ENCODE measurements at regions not wholly inside any gene's neighbourhood (a gene's known extent, or its start where the extent isn't known, plus 50 kb on each side); places are given as distances from the start of the nearest gene placed in this dataset.

GRCh38 chr5:82813861-82814260 is 263.3 kb downstream of the TMEM167A start:
- Histone ChIP-seq H3K4me3 (ENCODE audit: low read length) (no peak overlapping the region), H3K36me3 (replicated peaks; ENCODE audit: insufficient read depth, low read length) (no peaks in the 10 kb centered on the region), H3K9ac (ENCODE audit: low read length) (no peak overlapping the region), H3K4me1 (ENCODE audit: low read length) (no peaks in the 10 kb centered on the region), H3K79me2 (ENCODE audit: low read length) (no peaks in the 10 kb centered on the region), H3K9me2 (replicated peaks; ENCODE audit: insufficient read depth, low read length) (no peaks in the 10 kb centered on the region), H3K9me3 (replicated peaks; ENCODE audit: insufficient read depth, low read length) (no peaks in the 10 kb centered on the region), H4K20me1 (ENCODE audit: insufficient read depth, low read length) (no peaks in the 10 kb centered on the region), H3F3A (ENCODE audit: insufficient read depth, low read length) (no peaks in the 10 kb centered on the region), H2AFZ (ENCODE audit: low read length) (no peak overlapping the region), H3K4me2 (ENCODE audit: low read depth, low read length) (no peak overlapping the region), H3K27ac (ENCODE audit: low read length) (no peak overlapping the region), H3K27me3 (replicated peaks; ENCODE audit: insufficient read depth, low read length) (no peaks in the 10 kb centered on the region)
- TF ChIP-seq EZH2 (optimal IDR thresholded peaks at IDR 0.05; ENCODE audit: low read depth, low read length) (no peak), CTCF (IDR thresholded peaks at IDR 0.05; ENCODE audit: low read length) (no peak), EZH2phosphoT487 (IDR thresholded peaks at IDR 0.05; ENCODE audit: low read length) (no peak)
- DNase-seq = no peak

GRCh38 chr5:82812575-82812974 is 264.6 kb downstream of the TMEM167A start:
- Histone ChIP-seq H3K4me3 (ENCODE audit: low read length) (no peak overlapping the region), H3K27ac (ENCODE audit: low read length) (no peak overlapping the region), H3K79me2 (ENCODE audit: low read length) (no peaks in the 10 kb centered on the region), H3K9me2 (replicated peaks; ENCODE audit: insufficient read depth, low read length) (no peaks in the 10 kb centered on the region), H3K9me3 (replicated peaks; ENCODE audit: insufficient read depth, low read length) (no peaks in the 10 kb centered on the region), H3K27me3 (replicated peaks; ENCODE audit: insufficient read depth, low read length) (no peaks in the 10 kb centered on the region), H3K4me1 (ENCODE audit: low read length) (no peaks in the 10 kb centered on the region), H3K9ac (ENCODE audit: low read length) (no peak overlapping the region), H4K20me1 (ENCODE audit: insufficient read depth, low read length) (no peaks in the 10 kb centered on the region), H3K4me2 (ENCODE audit: low read depth, low read length) (no peak overlapping the region), H2AFZ (ENCODE audit: low read length) (no peak overlapping the region), H3K36me3 (replicated peaks; ENCODE audit: insufficient read depth, low read length) (no peaks in the 10 kb centered on the region), H3F3A (ENCODE audit: insufficient read depth, low read length) (no peaks in the 10 kb centered on the region)
- no peak for DNase-seq
- TF ChIP-seq EZH2phosphoT487 (IDR thresholded peaks at IDR 0.05; ENCODE audit: low read length) (no peak), EZH2 (optimal IDR thresholded peaks at IDR 0.05; ENCODE audit: low read depth, low read length) (no peak), CTCF (IDR thresholded peaks at IDR 0.05; ENCODE audit: low read length) (no peak)

- Histone ChIP-seq H3K4me2 (ENCODE audit: low read depth, low read length) (no peak overlapping the region), H3K27ac (ENCODE audit: low read length) (no peak overlapping the region)
Measured at GRCh38 chr5:82811490-82811889, 265.7 kb downstream of the TMEM167A start.

More at GRCh38 chr5:82811490-82811889, 265.7 kb downstream of the TMEM167A start:
- Histone ChIP-seq H4K20me1 (ENCODE audit: insufficient read depth, low read length) (no peaks in the 10 kb centered on the region), H3K36me3 (replicated peaks; ENCODE audit: insufficient read depth, low read length) (no peaks in the 10 kb centered on the region), H3K9ac (ENCODE audit: low read length) (no peak overlapping the region), H3F3A (ENCODE audit: insufficient read depth, low read length) (no peaks in the 10 kb centered on the region), H3K9me3 (replicated peaks; ENCODE audit: insufficient read depth, low read length) (no peaks in the 10 kb centered on the region), H3K4me1 (ENCODE audit: low read length) (no peaks in the 10 kb centered on the region), H3K79me2 (ENCODE audit: low read length) (no peaks in the 10 kb centered on the region), H3K9me2 (replicated peaks; ENCODE audit: insufficient read depth, low read length) (no peaks in the 10 kb centered on the region), H3K4me3 (ENCODE audit: low read length) (no peak overlapping the region), H3K27me3 (replicated peaks; ENCODE audit: insufficient read depth, low read length) (no peaks in the 10 kb centered on the region), H2AFZ (ENCODE audit: low read length) (no peak overlapping the region)
- TF ChIP-seq CTCF (IDR thresholded peaks at IDR 0.05; ENCODE audit: low read length) (no peak), EZH2 (optimal IDR thresholded peaks at IDR 0.05; ENCODE audit: low read depth, low read length) (no peak), EZH2phosphoT487 (IDR thresholded peaks at IDR 0.05; ENCODE audit: low read length) (no peak)
- DNase-seq = no peak

All from MM.1S (cell line).